K562 (cell line): ENCODE measurements at regions not wholly inside any gene's neighbourhood (a gene's known extent, or its start where the extent isn't known, plus 50 kb on each side); places are given as distances from the start of the nearest gene placed in this dataset.

Experiments used
- ATAC-seq: fragments of 200-7000 bp; cut with Tn5 transposase; 3 replicates; pipeline ENCODE4 v1.9.1; 2020; ENCODE audit warnings: moderate library complexity
- BruUV-seq: library from RNA; stranded (reverse); fragments of 400-500 nt; replicated peaks from 2 replicates; lab custom pipeline; 2021; lab: Mats Ljungman, UMichigan
- CTCF ChIA-PET: fragments of 300-600 bp; formaldehyde crosslinking; extraction: SDS; loops from one replicate; lab custom pipeline; 2021; ENCODE audit warnings: low intra/inter-chr PET ratio; lab: Yijun Ruan, JAX
- POLR2A ChIA-PET: fragments of 300-600, 350-650 bp; sonication (Branson Sonifier 250); formaldehyde crosslinking; extraction: SDS; loops from one replicate; lab custom pipeline; 2021; ENCODE audit warnings: antibody characterized with exemption, inconsistent platforms; lab: Yijun Ruan, JAX
- DNase-seq, 4 experiments: peaks; one replicate each; pipeline versions ENCODE4 v3.0.0 to v3.0.0-alpha.2; 2011 to 2018; ENCODE audit warnings: low spot score in 3 of 4, mixed read lengths in 3 of 4; ENCODE audit errors: extremely low read depth in 1 of 4
- FAIRE-seq: peaks from 2 replicates; lab custom pipeline; 2011; peaks lifted over from hg19 to GRCh38; lab: Jason Lieb, UNC
- H2AFZ ChIP-seq: 2 replicates; pipeline ENCODE4 v1.6.0; 2011; ENCODE audit warnings: low read depth, low read length, control low read depth, inconsistent platforms
- H3K27ac ChIP-seq: fragments of 200-600 bp; 3 replicates; pipeline ENCODE4 v1.8.0; 2011; ENCODE audit warnings: low read depth, mild to moderate bottlenecking, control low read depth, inconsistent platforms, low read length, moderate library complexity, mixed read lengths; ENCODE audit errors: extremely low read depth
- H3K27me3 ChIP-seq, 2 experiments: fragments of 300-600 bp in 1 of 2; 2 replicates in 1 of 2; 3 replicates in 1 of 2; pipeline versions ENCODE4 v1.6.0 to v1.8.0; 2011; ENCODE audit warnings: inconsistent platforms in 2 of 2, low read length in 2 of 2, mild to moderate bottlenecking in 1 of 2, mixed read lengths in 1 of 2, moderate library complexity in 1 of 2; ENCODE audit not compliant: control insufficient read depth in 2 of 2, insufficient read depth in 2 of 2
- H3K36me3 ChIP-seq: fragments of 300-600 bp; 3 replicates; pipeline ENCODE4 v1.8.0; 2011; ENCODE audit warnings: mild to moderate bottlenecking, low read length, inconsistent platforms; ENCODE audit not compliant: control insufficient read depth, insufficient read depth
- H3K4me1 ChIP-seq, 2 experiments: fragments of 200-600 bp in 1 of 2; replicated peaks in 1 of 2; 2 replicates in 1 of 2; 3 replicates in 1 of 2; pipeline versions ENCODE4 v1.5.1 to v1.8.0; 2011; ENCODE audit warnings: inconsistent platforms in 2 of 2, low read length in 2 of 2, mild to moderate bottlenecking in 1 of 2, mixed read lengths in 1 of 2, moderate library complexity in 1 of 2; ENCODE audit not compliant: control insufficient read depth in 2 of 2, insufficient read depth in 2 of 2
- H3K4me2 ChIP-seq: 2 replicates; pipeline ENCODE4 v1.6.1; 2011; ENCODE audit warnings: low read length, control low read depth, inconsistent platforms, mixed read lengths; ENCODE audit not compliant: insufficient read depth
- H3K4me3 ChIP-seq: fragments of 200-600 bp; sonication (generic), shearing (Covaris generic); 2 replicates; pipeline ENCODE4 v1.5.1; 2016; ENCODE audit warnings: control low read depth, inconsistent platforms
- H3K79me2 ChIP-seq: fragments of 200-600 bp; 3 replicates; pipeline ENCODE4 v1.8.0; 2011; ENCODE audit warnings: low read length, inconsistent platforms; ENCODE audit not compliant: control insufficient read depth, insufficient read depth
- H3K9ac ChIP-seq, 2 experiments: 2 replicates each; pipeline versions ENCODE4 v1.6.0 to v1.6.1; 2011; ENCODE audit warnings: low read depth in 2 of 2, low read length in 2 of 2, control low read depth in 1 of 2, inconsistent platforms in 1 of 2, mild to moderate bottlenecking in 1 of 2, mixed read lengths in 1 of 2; ENCODE audit not compliant: insufficient read depth in 1 of 2
- H3K9me1 ChIP-seq: one replicate; pipeline ENCODE4 v1.6.0; 2011; ENCODE audit warnings: inconsistent platforms, mild to moderate bottlenecking, low read length, moderate library complexity; ENCODE audit not compliant: control insufficient read depth, insufficient read depth
- H3K9me3 ChIP-seq: replicated peaks from 2 replicates; pipeline ENCODE4 v1.5.1; 2011; ENCODE audit warnings: low read depth, low read length, inconsistent platforms; ENCODE audit not compliant: control insufficient read depth, insufficient read depth
- H4K20me1 ChIP-seq: replicated peaks from 2 replicates; pipeline ENCODE4 v1.6.1; 2011; ENCODE audit warnings: low read length, inconsistent platforms, mixed read lengths; ENCODE audit not compliant: control insufficient read depth, insufficient read depth
- AFF4 ChIP-seq: sonication (generic); formaldehyde crosslinking; IDR thresholded peaks from 2 replicates; pipeline ENCODE4 v1.8.0; 2023; ENCODE audit warnings: mild to moderate bottlenecking, missing genetic modification reagents
- NELFE ChIP-seq: IDR thresholded peaks from 2 replicates; pipeline ENCODE4 v1.6.1; 2011; ENCODE audit warnings: mild to moderate bottlenecking; ENCODE audit not compliant: insufficient read depth, insufficient read length
- PHB ChIP-seq: fragments of 250-450 bp; sonication (Bioruptor Pico); IDR thresholded peaks from 2 replicates; pipeline ENCODE4 v1.5.0; 2021
- RCOR1 ChIP-seq, 2 experiments: IDR thresholded peaks; 2 replicates each; pipeline ENCODE4 v1.6.1; 2012; ENCODE audit warnings: low read depth in 2 of 2, low read length in 2 of 2, borderline replicate concordance in 1 of 2, improper control_type of control experiment in 1 of 2
- RNF2 ChIP-seq: sonication (generic); IDR thresholded peaks from 2 replicates; pipeline ENCODE4 v1.6.1; 2016
- SP1 ChIP-seq: sonication (generic); formaldehyde crosslinking; IDR thresholded peaks from 2 replicates; pipeline ENCODE4 v1.8.1; 2022; ENCODE audit warnings: mild to moderate bottlenecking, missing genetic modification reagents
- SRSF1 ChIP-seq: fragments of 200-400 bp; formaldehyde crosslinking; IDR thresholded peaks from 2 replicates; pipeline ENCODE4 v1.6.1; 2017; ENCODE audit warnings: mild to moderate bottlenecking, low read depth, low read length, moderate library complexity
- ZNF12 ChIP-seq: sonication (generic); formaldehyde crosslinking; IDR thresholded peaks from 2 replicates; pipeline ENCODE4 v1.4.0; 2020; ENCODE audit warnings: mild to moderate bottlenecking, missing genetic modification reagents
- ZNF436 ChIP-seq: fragments of 250-450, 450-650 bp; sonication (Bioruptor Pico); formaldehyde crosslinking; IDR thresholded peaks from 2 replicates; pipeline ENCODE4 v1.7.0; 2020; ENCODE audit warnings: mild to moderate bottlenecking
- ZNF830 ChIP-seq: fragments of 250-450 bp; sonication (Bioruptor Pico); IDR thresholded peaks from 2 replicates; pipeline ENCODE4 v1.5.0; 2021; ENCODE audit warnings: mild to moderate bottlenecking
- WGBS: fragments of 100-300 bp; shearing (Covaris generic); methylation state at CpG from one replicate; pipeline ENCODE4 v1.1.6; 2016; ENCODE audit warnings: low coverage, mixed read lengths; ENCODE audit not compliant: insufficient coverage; ENCODE audit errors: missing lambda C conversion rate; 5-methylcytosine and 5-hydroxymethylcytosine counted together
- in situ Hi-C: fragments of 300-500 bp; cut with MboI; formaldehyde crosslinking; loops from 4 replicates; pipeline ENCODE4 v1.15.0; 2018; ENCODE audit warnings: inconsistent platforms, mixed read lengths
- intact Hi-C: fragments of 100-400 bp; cut with micrococcal nuclease; formaldehyde crosslinking; loops from 2 replicates; pipeline ENCODE4 v1.14.2; 2022

DNA sequence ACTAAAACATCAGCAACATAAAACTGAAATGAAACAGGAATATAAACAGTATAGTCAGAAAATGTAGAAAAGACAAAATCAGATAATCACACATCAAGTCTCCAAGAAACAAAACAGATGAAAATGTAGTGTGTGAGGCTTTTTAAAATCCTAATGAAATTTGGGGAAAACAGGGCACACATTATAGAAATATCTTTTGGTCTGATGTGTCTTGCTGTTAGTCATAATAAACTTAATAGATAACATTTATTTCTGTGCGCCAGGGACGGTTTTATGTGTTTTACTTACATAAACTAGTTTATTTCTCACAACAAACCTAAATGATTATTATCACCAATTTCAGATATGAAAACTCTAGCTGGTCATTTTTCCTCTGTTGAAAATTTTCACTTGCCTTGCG is 293.9 kb upstream of the GATB start:
- Histone ChIP-seq H3K4me2 (no peak overlapping the region), H3K4me1 (no peaks in the 10 kb centered on the region), H3K79me2 (no peaks in the 10 kb centered on the region), H3K27ac (no peak overlapping the region), H2AFZ (no peak overlapping the region)
- intact Hi-C loops: no loop called here
- DNase-seq (no peak), FAIRE-seq (no peak)
- POLR2A ChIA-PET: no interaction called here
- BruUV-seq: no TSS peak
- TF ChIP-seq RNF2 (no peak), NELFE (no peak), ZNF436 (CRISPR knock-in tag) (no peak), SRSF1 (no peak), PHB (CRISPR knock-in tag) (no peak), ZNF830 (CRISPR knock-in tag) (no peak)
- TF ChIP-seq, all 486 proteins: peak for 0
- CTCF ChIA-PET: no interaction called here
- no peaks in the 10 kb centered on the region for H3K36me3 ChIP-seq
- no peak for ATAC-seq
- no peaks in the 10 kb centered on the region for H3K9me3 ChIP-seq
- no peak overlapping the region for H3K9ac ChIP-seq
- no peak overlapping the region for H3K4me3 ChIP-seq
- H3K27me3 ChIP-seq: peaks cover 0 to 7% of the 10 kb centered on the region in 2 experiments; a peak in 1 of 5 replicates
- in situ Hi-C loops: no loop called here
- H3K9me1 ChIP-seq: no peaks in the 10 kb centered on the region
- no peaks in the 10 kb centered on the region for H4K20me1 ChIP-seq
- WGBS: 1% methylated on average over 3 of the region's 3 CpGs

DNA sequence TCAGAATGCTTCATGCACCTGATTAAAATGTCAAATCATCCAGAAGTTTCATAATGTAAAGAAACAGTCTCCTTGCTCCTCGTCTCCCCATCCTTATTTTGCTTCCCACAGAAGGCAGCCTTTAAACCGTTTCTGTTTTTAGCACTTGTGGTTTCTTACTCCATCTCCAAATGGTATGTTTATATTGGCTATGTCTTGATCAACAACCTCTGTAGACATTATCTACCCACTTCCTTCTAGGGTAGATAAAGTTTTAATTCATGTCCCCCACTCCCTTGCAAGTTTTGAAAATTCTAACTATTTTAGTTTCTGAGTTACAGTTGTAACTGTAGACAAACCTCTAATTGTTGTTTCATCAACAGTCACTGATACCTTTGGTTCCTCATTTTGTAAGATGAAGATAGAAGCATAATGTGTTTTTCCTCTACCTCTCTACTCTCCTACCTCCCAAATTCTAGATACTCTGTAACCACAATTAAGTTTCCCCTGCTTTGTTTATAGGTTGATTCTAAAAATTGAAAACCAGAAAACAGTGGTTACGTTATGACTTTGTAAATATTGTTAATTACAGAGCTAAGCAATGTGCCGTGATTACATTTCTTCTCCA is 291.7 kb upstream of the GATB start:
- Histone ChIP-seq H4K20me1 (no peaks in the 10 kb centered on the region), H3K4me1 (no peaks in the 10 kb centered on the region), H3K9me3 (no peaks in the 10 kb centered on the region), H3K4me3 (no peak overlapping the region), H3K9ac (no peak overlapping the region), H3K79me2 (no peaks in the 10 kb centered on the region), H3K4me2 (no peak overlapping the region), H3K27ac (no peak overlapping the region), H2AFZ (no peak overlapping the region), H3K27me3 (peaks cover 0 to 7% of the 10 kb centered on the region in 2 experiments; a peak in 1 of 5 replicates), H3K36me3 (no peaks in the 10 kb centered on the region), H3K9me1 (no peaks in the 10 kb centered on the region)
- POLR2A ChIA-PET: no interaction called here
- ATAC-seq: no peak
- CTCF ChIA-PET: no interaction called here
- no TSS peak for BruUV-seq
- WGBS: 1% methylated on average over 4 of the region's 4 CpGs
- no peak for DNase-seq
- in situ Hi-C loops: no loop called here
- intact Hi-C loops: no loop called here
- FAIRE-seq: no peak
- TF ChIP-seq RCOR1 (IDR thresholded peaks at IDR 0.05; ENCODE audit: borderline replicate concordance in 1 of 2, low read depth in 2 of 2, low read length in 2 of 2) (no peak), AFF4 (no peak), SP1 (CRISPR knock-in tag) (no peak), ZNF12 (CRISPR knock-in tag) (no peak)
